ENCODE measurements at regions not wholly inside any gene's neighbourhood (a gene's known extent, or its start where the extent isn't known, plus 50 kb on each side); places are given as distances from the start of the nearest gene placed in this dataset.

DNA sequence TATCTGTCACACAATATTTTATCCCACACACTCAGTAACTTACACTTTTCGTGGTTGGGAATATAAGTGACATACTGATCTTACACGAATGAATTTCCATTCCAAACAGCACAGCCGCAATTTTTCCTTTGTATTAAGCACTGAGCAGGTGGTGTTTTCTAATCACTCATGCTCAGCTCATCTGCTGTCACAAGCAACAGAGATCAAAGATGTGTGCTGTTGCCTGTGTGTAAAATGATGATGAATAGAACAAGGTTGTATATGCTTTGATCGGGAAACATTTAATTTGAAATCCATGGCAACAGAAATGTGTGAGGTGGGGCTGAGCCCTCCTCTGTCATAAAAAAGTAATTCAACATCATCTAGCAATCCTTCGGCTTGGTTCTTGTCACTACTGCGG, 927.7 kb upstream of the MBL2 start:
- Histone ChIP-seq H3K9me3 (ENCODE audit: control insufficient read depth, low read depth, low read length) (no peaks in the 10 kb centered on the region), H3K4me1 (ENCODE audit: control insufficient read depth, insufficient read depth, low read length) (no peaks in the 10 kb centered on the region), H3K4me3 (ENCODE audit: low read length) (no peak overlapping the region), H3K27me3 (ENCODE audit: control insufficient read depth, insufficient read depth, low read length) (no peaks in the 10 kb centered on the region), H3K27ac (ENCODE audit: low read length) (no peak overlapping the region), H3K36me3 (ENCODE audit: control insufficient read depth, insufficient read depth, low read length) (no peaks in the 10 kb centered on the region)
- no CpG with 5 or more reads among the region's 6 CpGs for WGBS (ENCODE audit: insufficient coverage, low lambda C conversion rate)
- DNase-seq: no peak

GRCh38 chr10:53699684-53700083, 927.1 kb upstream of the MBL2 start:
- H3K36me3 ChIP-seq (ENCODE audit: control insufficient read depth, insufficient read depth, low read length): no peaks in the 10 kb centered on the region
- WGBS (ENCODE audit: insufficient coverage, low lambda C conversion rate): no CpG with 5 or more reads among the region's 3 CpGs
- H3K27me3 ChIP-seq (ENCODE audit: control insufficient read depth, insufficient read depth, low read length): no peaks in the 10 kb centered on the region
- DNase-seq: no peak
- H3K4me3 ChIP-seq (ENCODE audit: low read length): no peak overlapping the region
- no peak overlapping the region for H3K27ac ChIP-seq (ENCODE audit: low read length)
- no peaks in the 10 kb centered on the region for H3K9me3 ChIP-seq (ENCODE audit: control insufficient read depth, low read depth, low read length)
- H3K4me1 ChIP-seq (ENCODE audit: control insufficient read depth, insufficient read depth, low read length): no peaks in the 10 kb centered on the region

DNA sequence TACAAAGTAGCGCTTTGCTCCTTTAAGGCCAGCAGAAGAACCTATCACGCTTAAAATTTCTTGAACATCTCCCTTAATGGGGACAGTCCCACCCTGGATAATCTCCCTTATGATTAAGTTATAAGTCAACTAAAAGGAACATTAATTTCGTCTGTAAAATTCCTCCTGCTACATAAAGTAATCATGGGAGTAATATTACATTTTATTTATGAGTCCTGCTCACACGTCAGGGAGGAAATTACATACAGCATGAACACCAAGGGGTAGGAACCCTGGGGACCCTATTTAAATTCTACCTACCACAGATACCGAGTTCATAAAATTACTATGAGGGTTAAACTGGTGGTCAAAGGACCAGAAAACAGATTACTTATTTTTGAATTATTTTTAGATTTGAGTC, 926.6 kb upstream of the MBL2 start:
- WGBS (ENCODE audit: insufficient coverage, low lambda C conversion rate): no CpG with 5 or more reads among the region's 5 CpGs

DNA sequence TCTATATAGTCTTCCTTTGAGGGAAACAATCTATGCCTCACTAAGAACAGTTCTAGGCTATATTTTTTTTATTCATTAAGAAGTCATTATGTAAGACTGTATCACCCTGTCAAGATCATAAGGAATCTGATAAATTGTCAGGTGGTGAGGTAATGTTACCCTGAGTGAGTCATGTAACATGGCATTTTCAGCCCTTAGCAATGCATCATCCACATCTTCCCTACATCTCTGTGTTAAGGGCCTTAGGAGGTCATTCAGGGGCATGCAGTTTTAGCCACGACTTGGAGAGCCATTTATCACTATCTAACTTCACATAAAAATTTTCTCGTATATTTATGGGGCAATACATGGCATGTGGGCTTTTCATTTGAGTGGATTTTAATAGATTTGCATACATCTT, 924.5 kb upstream of the MBL2 start:
- no peak overlapping the region for H3K4me3 ChIP-seq (ENCODE audit: low read length)
- no CpG with 5 or more reads among the region's 2 CpGs for WGBS (ENCODE audit: insufficient coverage, low lambda C conversion rate)
- H3K27ac ChIP-seq (ENCODE audit: low read length): no peak overlapping the region
- H3K36me3 ChIP-seq (ENCODE audit: control insufficient read depth, insufficient read depth, low read length): no peaks in the 10 kb centered on the region
- no peak for DNase-seq
- H3K4me1 ChIP-seq (ENCODE audit: control insufficient read depth, insufficient read depth, low read length): no peaks in the 10 kb centered on the region
- no peaks in the 10 kb centered on the region for H3K27me3 ChIP-seq (ENCODE audit: control insufficient read depth, insufficient read depth, low read length)
- no peaks in the 10 kb centered on the region for H3K9me3 ChIP-seq (ENCODE audit: control insufficient read depth, low read depth, low read length)

More for the DNA sequence above, 926.6 kb upstream of the MBL2 start:
- Histone ChIP-seq H3K27ac (ENCODE audit: low read length) (no peak overlapping the region), H3K4me3 (ENCODE audit: low read length) (no peak overlapping the region), H3K9me3 (ENCODE audit: control insufficient read depth, low read depth, low read length) (no peaks in the 10 kb centered on the region), H3K27me3 (ENCODE audit: control insufficient read depth, insufficient read depth, low read length) (no peaks in the 10 kb centered on the region), H3K4me1 (ENCODE audit: control insufficient read depth, insufficient read depth, low read length) (no peaks in the 10 kb centered on the region), H3K36me3 (ENCODE audit: control insufficient read depth, insufficient read depth, low read length) (no peaks in the 10 kb centered on the region)
- no peak for DNase-seq

GRCh38 chr10:53690524-53691240, 918.1 kb upstream of the MBL2 start:
- no peaks in the 10 kb centered on the region for H3K36me3 ChIP-seq (ENCODE audit: control insufficient read depth, insufficient read depth, low read length)
- no CpG with 5 or more reads among the region's 5 CpGs for WGBS (ENCODE audit: insufficient coverage, low lambda C conversion rate)
- H3K4me1 ChIP-seq (ENCODE audit: control insufficient read depth, insufficient read depth, low read length): no peaks in the 10 kb centered on the region
- no peak for DNase-seq
- H3K4me3 ChIP-seq (ENCODE audit: low read length): no peak overlapping the region
- no peak overlapping the region for H3K27ac ChIP-seq (ENCODE audit: low read length)
- H3K9me3 ChIP-seq (ENCODE audit: control insufficient read depth, low read depth, low read length): no peaks in the 10 kb centered on the region
- H3K27me3 ChIP-seq (ENCODE audit: control insufficient read depth, insufficient read depth, low read length): no peaks in the 10 kb centered on the region

- DNase-seq: no peak
- H3K4me3 ChIP-seq (ENCODE audit: low read length): no peak overlapping the region
- no peaks in the 10 kb centered on the region for H3K9me3 ChIP-seq (ENCODE audit: control insufficient read depth, low read depth, low read length)
- no peaks in the 10 kb centered on the region for H3K36me3 ChIP-seq (ENCODE audit: control insufficient read depth, insufficient read depth, low read length)
- no CpG with 5 or more reads among the region's 1 CpG for WGBS (ENCODE audit: insufficient coverage, low lambda C conversion rate)
- no peaks in the 10 kb centered on the region for H3K27me3 ChIP-seq (ENCODE audit: control insufficient read depth, insufficient read depth, low read length)
- H3K4me1 ChIP-seq (ENCODE audit: control insufficient read depth, insufficient read depth, low read length): no peaks in the 10 kb centered on the region
- no peak overlapping the region for H3K27ac ChIP-seq (ENCODE audit: low read length)
Measured at GRCh38 chr10:53687800-53688199, 915.2 kb upstream of the MBL2 start.

DNA sequence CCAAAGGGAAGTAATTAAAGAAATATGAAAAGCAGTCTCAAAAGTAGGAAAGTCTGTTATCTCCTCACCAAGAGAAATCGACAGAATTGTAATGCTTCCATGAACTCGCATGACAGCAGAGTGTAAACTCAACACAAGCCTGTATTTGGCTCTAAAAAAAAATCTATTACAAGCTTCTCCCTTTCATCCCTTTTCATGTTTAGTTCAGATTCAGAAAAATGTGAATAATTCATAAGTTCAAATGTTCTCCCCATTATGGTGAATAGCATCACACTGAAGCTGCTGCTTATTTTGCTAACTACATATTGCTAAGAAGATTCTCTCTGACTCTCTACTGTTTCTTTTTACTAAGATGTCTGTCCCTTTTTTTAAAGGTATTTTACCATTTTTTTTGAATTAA, 910.3 kb upstream of the MBL2 start:
- Histone ChIP-seq H3K4me3 (ENCODE audit: low read length) (no peak overlapping the region), H3K27ac (ENCODE audit: low read length) (no peak overlapping the region), H3K36me3 (ENCODE audit: control insufficient read depth, insufficient read depth, low read length) (no peaks in the 10 kb centered on the region), H3K27me3 (ENCODE audit: control insufficient read depth, insufficient read depth, low read length) (no peaks in the 10 kb centered on the region), H3K9me3 (ENCODE audit: control insufficient read depth, low read depth, low read length) (no peaks in the 10 kb centered on the region), H3K4me1 (ENCODE audit: control insufficient read depth, insufficient read depth, low read length) (no peaks in the 10 kb centered on the region)
- WGBS (ENCODE audit: insufficient coverage, low lambda C conversion rate): no CpG with 5 or more reads among the region's 2 CpGs
- DNase-seq: no peak

DNA sequence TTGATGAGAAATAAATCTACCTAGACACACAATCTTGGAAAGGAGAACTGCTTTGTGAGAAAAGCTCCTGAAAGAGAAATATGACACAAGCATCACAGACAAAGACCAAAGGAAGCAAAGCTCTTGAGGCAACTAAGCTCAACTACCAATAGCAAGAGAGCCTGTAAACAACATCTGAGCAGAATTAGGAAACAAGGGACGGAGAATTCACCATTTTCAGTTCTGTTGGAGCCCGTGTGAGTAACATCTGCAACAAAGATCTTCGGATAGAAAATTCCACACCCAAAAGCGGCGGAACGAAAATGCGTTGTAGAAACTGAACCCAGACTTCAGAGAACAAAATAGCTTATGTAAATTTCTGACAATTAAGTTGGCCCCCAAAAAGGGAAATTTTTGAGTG, 909.9 kb upstream of the MBL2 start:
- no peak for DNase-seq
- WGBS (ENCODE audit: insufficient coverage, low lambda C conversion rate): 95% methylated on average over 6 of the region's 7 CpGs
- no peak overlapping the region for H3K27ac ChIP-seq (ENCODE audit: low read length)

GRCh38 chr10:53679666-53680065, 907.1 kb upstream of the MBL2 start:
- H3K9me3 ChIP-seq (ENCODE audit: control insufficient read depth, low read depth, low read length): no peaks in the 10 kb centered on the region
- H3K27me3 ChIP-seq (ENCODE audit: control insufficient read depth, insufficient read depth, low read length): no peaks in the 10 kb centered on the region
- no peaks in the 10 kb centered on the region for H3K36me3 ChIP-seq (ENCODE audit: control insufficient read depth, insufficient read depth, low read length)
- no peaks in the 10 kb centered on the region for H3K4me1 ChIP-seq (ENCODE audit: control insufficient read depth, insufficient read depth, low read length)
- no peak overlapping the region for H3K27ac ChIP-seq (ENCODE audit: low read length)
- no peak for DNase-seq
- 43% methylated on average over 1 of the region's 2 CpGs for WGBS (ENCODE audit: insufficient coverage, low lambda C conversion rate)
- no peak overlapping the region for H3K4me3 ChIP-seq (ENCODE audit: low read length)

More for the DNA sequence above, 909.9 kb upstream of the MBL2 start:
- Histone ChIP-seq H3K36me3 (ENCODE audit: control insufficient read depth, insufficient read depth, low read length) (no peaks in the 10 kb centered on the region), H3K4me1 (ENCODE audit: control insufficient read depth, insufficient read depth, low read length) (no peaks in the 10 kb centered on the region), H3K4me3 (ENCODE audit: low read length) (no peak overlapping the region), H3K27me3 (ENCODE audit: control insufficient read depth, insufficient read depth, low read length) (no peaks in the 10 kb centered on the region), H3K9me3 (ENCODE audit: control insufficient read depth, low read depth, low read length) (no peaks in the 10 kb centered on the region)

DNA sequence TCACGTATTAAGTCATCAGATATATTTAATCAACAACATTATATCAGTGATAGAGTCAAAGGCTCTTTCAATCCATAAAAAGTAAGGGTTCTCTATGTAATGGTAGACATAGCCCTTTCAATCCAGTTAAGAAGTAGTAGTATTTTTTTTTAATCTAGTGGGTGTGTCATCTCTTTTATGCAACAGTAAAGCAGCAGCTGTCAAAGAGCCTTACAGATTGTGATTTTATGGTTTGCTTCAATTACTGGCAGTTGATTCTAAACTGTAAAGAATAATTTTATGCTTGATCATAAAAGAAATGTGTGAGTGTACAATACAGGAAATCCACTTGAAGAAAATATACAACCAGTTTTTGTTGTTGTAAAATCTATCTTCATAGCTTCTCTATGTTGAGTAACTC, 902.6 kb upstream of the MBL2 start:
- Histone ChIP-seq H3K27me3 (ENCODE audit: control insufficient read depth, insufficient read depth, low read length) (no peaks in the 10 kb centered on the region), H3K4me3 (ENCODE audit: low read length) (no peak overlapping the region), H3K27ac (ENCODE audit: low read length) (no peak overlapping the region), H3K4me1 (ENCODE audit: control insufficient read depth, insufficient read depth, low read length) (no peaks in the 10 kb centered on the region), H3K36me3 (ENCODE audit: control insufficient read depth, insufficient read depth, low read length) (no peaks in the 10 kb centered on the region), H3K9me3 (ENCODE audit: control insufficient read depth, low read depth, low read length) (no peaks in the 10 kb centered on the region)
- no peak for DNase-seq
- no CpG with 5 or more reads among the region's 1 CpG for WGBS (ENCODE audit: insufficient coverage, low lambda C conversion rate)

- DNase-seq: no peak
- Histone ChIP-seq H3K9me3 (ENCODE audit: control insufficient read depth, low read depth, low read length) (no peaks in the 10 kb centered on the region), H3K27me3 (ENCODE audit: control insufficient read depth, insufficient read depth, low read length) (no peaks in the 10 kb centered on the region), H3K4me1 (ENCODE audit: control insufficient read depth, insufficient read depth, low read length) (no peaks in the 10 kb centered on the region), H3K4me3 (ENCODE audit: low read length) (no peak overlapping the region), H3K36me3 (ENCODE audit: control insufficient read depth, insufficient read depth, low read length) (no peaks in the 10 kb centered on the region), H3K27ac (ENCODE audit: low read length) (no peak overlapping the region)
- WGBS (ENCODE audit: insufficient coverage, low lambda C conversion rate): no CpG with 5 or more reads among the region's 2 CpGs
Measured at GRCh38 chr10:53667063-53667462, 894.5 kb upstream of the MBL2 start.

Data from large intestine (tissue), 3 donors.